ENCODE measurements at regions not wholly inside any gene's neighbourhood (a gene's known extent, or its start where the extent isn't known, plus 50 kb on each side); places are given as distances from the start of the nearest gene placed in this dataset.

- TF ChIP-seq CTCF (conservative IDR thresholded peaks at IDR 0.05 in 1 of 2, IDR thresholded peaks at IDR 0.05 in 1 of 2; ENCODE audit: extremely low read depth in 1 of 2, insufficient read depth in 1 of 2, low read depth in 1 of 2, low read length in 2 of 2) (no peak), EZH2 (IDR thresholded peaks at IDR 0.05; ENCODE audit: borderline replicate concordance, low read length) (no peak)
Measured at GRCh38 chr3:177961784-177962183, 574.5 kb upstream of the KCNMB2 start.

All from mammary epithelial cell (primary cell).